HCT116 (cell line): ENCODE measurements at regions not wholly inside any gene's neighbourhood (a gene's known extent, or its start where the extent isn't known, plus 50 kb on each side); places are given as distances from the start of the nearest gene placed in this dataset.

Source experiments
- EZH2 ChIP-seq: fragments of 200-600 bp; sonication (generic); IDR thresholded peaks from 2 replicates; pipeline ENCODE4 v1.6.1; 2017; ENCODE audit warnings: antibody characterized with exemption, mixed run types
- POLR2A ChIP-seq: IDR thresholded peaks from 2 replicates; pipeline ENCODE4 v1.7.0; 2011; ENCODE audit warnings: borderline replicate concordance; ENCODE audit not compliant: insufficient read depth, insufficient read length; ENCODE audit errors: extremely low read depth
- RAD21 ChIP-seq: IDR thresholded peaks from 2 replicates; pipeline ENCODE4 v1.6.1; 2012; ENCODE audit warnings: low read depth, mild to moderate bottlenecking
- TF ChIP-seq, protein P1 (sequence below): IDR thresholded peaks from 2 replicates; pipeline ENCODE4 v1.6.1; 2012; ENCODE audit warnings: low read depth
- TF ChIP-seq, protein P2 (sequence below), 3 experiments: fragments of 200-600 bp in 1 of 3; sonication (generic) in 1 of 3; IDR thresholded peaks in 2 of 3; conservative IDR thresholded peaks in 1 of 3; 2 replicates each; pipeline ENCODE4 v1.5.1; 2012 to 2017; ENCODE audit warnings: low read depth in 2 of 3, low read length in 2 of 3, antibody characterized with exemption in 1 of 3, borderline replicate concordance in 1 of 3, control low read depth in 1 of 3, mild to moderate bottlenecking in 1 of 3, mixed read lengths in 1 of 3, mixed run types in 1 of 3, moderate library complexity in 1 of 3; ENCODE audit not compliant: insufficient read depth in 1 of 3

- no peak for TF ChIP-seq POLR2A
- TF ChIP-seq, protein P1, sequence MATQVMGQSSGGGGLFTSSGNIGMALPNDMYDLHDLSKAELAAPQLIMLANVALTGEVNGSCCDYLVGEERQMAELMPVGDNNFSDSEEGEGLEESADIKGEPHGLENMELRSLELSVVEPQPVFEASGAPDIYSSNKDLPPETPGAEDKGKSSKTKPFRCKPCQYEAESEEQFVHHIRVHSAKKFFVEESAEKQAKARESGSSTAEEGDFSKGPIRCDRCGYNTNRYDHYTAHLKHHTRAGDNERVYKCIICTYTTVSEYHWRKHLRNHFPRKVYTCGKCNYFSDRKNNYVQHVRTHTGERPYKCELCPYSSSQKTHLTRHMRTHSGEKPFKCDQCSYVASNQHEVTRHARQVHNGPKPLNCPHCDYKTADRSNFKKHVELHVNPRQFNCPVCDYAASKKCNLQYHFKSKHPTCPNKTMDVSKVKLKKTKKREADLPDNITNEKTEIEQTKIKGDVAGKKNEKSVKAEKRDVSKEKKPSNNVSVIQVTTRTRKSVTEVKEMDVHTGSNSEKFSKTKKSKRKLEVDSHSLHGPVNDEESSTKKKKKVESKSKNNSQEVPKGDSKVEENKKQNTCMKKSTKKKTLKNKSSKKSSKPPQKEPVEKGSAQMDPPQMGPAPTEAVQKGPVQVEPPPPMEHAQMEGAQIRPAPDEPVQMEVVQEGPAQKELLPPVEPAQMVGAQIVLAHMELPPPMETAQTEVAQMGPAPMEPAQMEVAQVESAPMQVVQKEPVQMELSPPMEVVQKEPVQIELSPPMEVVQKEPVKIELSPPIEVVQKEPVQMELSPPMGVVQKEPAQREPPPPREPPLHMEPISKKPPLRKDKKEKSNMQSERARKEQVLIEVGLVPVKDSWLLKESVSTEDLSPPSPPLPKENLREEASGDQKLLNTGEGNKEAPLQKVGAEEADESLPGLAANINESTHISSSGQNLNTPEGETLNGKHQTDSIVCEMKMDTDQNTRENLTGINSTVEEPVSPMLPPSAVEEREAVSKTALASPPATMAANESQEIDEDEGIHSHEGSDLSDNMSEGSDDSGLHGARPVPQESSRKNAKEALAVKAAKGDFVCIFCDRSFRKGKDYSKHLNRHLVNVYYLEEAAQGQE, result no peak
- no peak for TF ChIP-seq RAD21
- no peak for TF ChIP-seq EZH2
- TF ChIP-seq, protein P2, sequence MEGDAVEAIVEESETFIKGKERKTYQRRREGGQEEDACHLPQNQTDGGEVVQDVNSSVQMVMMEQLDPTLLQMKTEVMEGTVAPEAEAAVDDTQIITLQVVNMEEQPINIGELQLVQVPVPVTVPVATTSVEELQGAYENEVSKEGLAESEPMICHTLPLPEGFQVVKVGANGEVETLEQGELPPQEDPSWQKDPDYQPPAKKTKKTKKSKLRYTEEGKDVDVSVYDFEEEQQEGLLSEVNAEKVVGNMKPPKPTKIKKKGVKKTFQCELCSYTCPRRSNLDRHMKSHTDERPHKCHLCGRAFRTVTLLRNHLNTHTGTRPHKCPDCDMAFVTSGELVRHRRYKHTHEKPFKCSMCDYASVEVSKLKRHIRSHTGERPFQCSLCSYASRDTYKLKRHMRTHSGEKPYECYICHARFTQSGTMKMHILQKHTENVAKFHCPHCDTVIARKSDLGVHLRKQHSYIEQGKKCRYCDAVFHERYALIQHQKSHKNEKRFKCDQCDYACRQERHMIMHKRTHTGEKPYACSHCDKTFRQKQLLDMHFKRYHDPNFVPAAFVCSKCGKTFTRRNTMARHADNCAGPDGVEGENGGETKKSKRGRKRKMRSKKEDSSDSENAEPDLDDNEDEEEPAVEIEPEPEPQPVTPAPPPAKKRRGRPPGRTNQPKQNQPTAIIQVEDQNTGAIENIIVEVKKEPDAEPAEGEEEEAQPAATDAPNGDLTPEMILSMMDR (IDR thresholded peaks at IDR 0.05 in 2 of 3, conservative IDR thresholded peaks at IDR 0.05 in 1 of 3; ENCODE audit: borderline replicate concordance in 1 of 3, insufficient read depth in 1 of 3, low read depth in 2 of 3, low read length in 2 of 3), result no peak
Measured at GRCh38 chr13:47790755-47791154, 210.3 kb downstream of the SUCLA2 start.
